ENCODE measurements at regions not wholly inside any gene's neighbourhood (a gene's known extent, or its start where the extent isn't known, plus 50 kb on each side); places are given as distances from the start of the nearest gene placed in this dataset.

DNA sequence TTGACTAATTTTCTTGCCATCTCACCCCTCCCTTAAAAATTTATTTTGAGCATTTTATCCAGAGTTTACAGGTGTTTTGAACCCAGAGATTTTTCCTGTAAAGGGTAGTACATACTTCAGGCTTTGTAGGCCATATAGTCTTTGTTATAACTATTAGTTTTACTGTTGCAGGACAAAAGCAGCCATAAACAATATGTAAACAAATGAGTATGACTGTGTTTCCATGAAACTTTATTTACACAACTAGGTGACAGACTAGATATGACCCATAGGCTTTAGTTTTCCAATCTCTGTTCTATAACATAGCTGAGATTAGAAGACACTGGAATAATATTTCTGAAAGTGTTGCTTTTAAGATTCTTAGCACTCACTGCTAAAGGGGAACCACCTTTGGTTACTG is 587.9 kb downstream of the PDCD6IP start:
- TF ChIP-seq, protein P1, sequence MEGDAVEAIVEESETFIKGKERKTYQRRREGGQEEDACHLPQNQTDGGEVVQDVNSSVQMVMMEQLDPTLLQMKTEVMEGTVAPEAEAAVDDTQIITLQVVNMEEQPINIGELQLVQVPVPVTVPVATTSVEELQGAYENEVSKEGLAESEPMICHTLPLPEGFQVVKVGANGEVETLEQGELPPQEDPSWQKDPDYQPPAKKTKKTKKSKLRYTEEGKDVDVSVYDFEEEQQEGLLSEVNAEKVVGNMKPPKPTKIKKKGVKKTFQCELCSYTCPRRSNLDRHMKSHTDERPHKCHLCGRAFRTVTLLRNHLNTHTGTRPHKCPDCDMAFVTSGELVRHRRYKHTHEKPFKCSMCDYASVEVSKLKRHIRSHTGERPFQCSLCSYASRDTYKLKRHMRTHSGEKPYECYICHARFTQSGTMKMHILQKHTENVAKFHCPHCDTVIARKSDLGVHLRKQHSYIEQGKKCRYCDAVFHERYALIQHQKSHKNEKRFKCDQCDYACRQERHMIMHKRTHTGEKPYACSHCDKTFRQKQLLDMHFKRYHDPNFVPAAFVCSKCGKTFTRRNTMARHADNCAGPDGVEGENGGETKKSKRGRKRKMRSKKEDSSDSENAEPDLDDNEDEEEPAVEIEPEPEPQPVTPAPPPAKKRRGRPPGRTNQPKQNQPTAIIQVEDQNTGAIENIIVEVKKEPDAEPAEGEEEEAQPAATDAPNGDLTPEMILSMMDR (IDR thresholded peaks at IDR 0.05): no peak
- no peak for TF ChIP-seq POLR2A (IDR thresholded peaks at IDR 0.05)
